Glutamatergic neuron (in vitro differentiated cells): ENCODE measurements at regions not wholly inside any gene's neighbourhood (a gene's known extent, or its start where the extent isn't known, plus 50 kb on each side); places are given as distances from the start of the nearest gene placed in this dataset.
"Not testable (repeated sequence)": the region's sequence is repeated elsewhere in the genome, so short reads cannot be mapped to it uniquely, and the experiment has no call there.

Experiments
- DNase-seq: peaks from one replicate; pipeline ENCODE4 v3.0.0; 2022
- H3K27ac Mint-ChIP-seq: one replicate; pipeline ENCODE4 v1.8.0; 2020; ENCODE audit warnings: mild to moderate bottlenecking, mixed read lengths, inconsistent platforms; ENCODE audit not compliant: unreplicated experiment
- H3K27me3 Mint-ChIP-seq: one replicate; pipeline ENCODE4 v1.8.0; 2020; ENCODE audit warnings: mild to moderate bottlenecking, moderate library complexity, mixed read lengths, inconsistent platforms; ENCODE audit not compliant: unreplicated experiment
- H3K36me3 Mint-ChIP-seq: one replicate; pipeline ENCODE4 v1.8.0; 2020; ENCODE audit warnings: mild to moderate bottlenecking, mixed read lengths, inconsistent platforms; ENCODE audit not compliant: unreplicated experiment
- H3K4me1 Mint-ChIP-seq: one replicate; pipeline ENCODE4 v1.8.0; 2020; ENCODE audit warnings: mild to moderate bottlenecking, low read depth, mixed read lengths, inconsistent platforms; ENCODE audit not compliant: unreplicated experiment
- H3K4me3 Mint-ChIP-seq: one replicate; pipeline ENCODE4 v1.8.0; 2020; ENCODE audit warnings: mild to moderate bottlenecking, mixed read lengths, inconsistent platforms; ENCODE audit not compliant: unreplicated experiment
- H3K9me3 Mint-ChIP-seq: one replicate; pipeline ENCODE4 v1.8.0; 2020; ENCODE audit warnings: mild to moderate bottlenecking, moderate library complexity, mixed read lengths, inconsistent platforms; ENCODE audit not compliant: unreplicated experiment
- TF ChIP-seq, protein P1 (sequence below): fragments of 200-600 bp; sonication (generic); IDR thresholded peaks from one replicate; pipeline ENCODE4 v1.5.0; 2021; ENCODE audit not compliant: partially characterized antibody, unreplicated experiment

DNA sequence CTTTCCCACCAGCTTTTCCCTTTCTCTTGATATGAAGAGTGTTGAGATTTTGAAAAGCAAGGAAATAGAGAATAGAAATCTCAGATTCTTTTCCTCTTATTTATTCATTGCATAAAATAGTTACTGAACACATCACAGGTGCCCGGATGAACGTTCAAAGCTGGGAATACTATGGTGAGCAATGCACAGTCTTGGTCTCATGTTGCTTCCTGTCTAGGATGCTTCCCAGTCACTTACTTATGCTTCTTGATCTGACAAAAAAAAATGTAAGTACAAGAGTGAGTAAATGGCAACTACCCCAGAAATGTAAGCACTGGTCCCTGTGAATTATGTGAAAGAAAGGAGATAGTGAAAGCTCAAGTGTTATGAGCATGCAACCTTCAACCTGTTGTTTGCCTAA is 153.5 kb upstream of the S1PR3 start:
- no peaks in the 10 kb centered on the region for H3K27me3 Mint-ChIP-seq

DNA sequence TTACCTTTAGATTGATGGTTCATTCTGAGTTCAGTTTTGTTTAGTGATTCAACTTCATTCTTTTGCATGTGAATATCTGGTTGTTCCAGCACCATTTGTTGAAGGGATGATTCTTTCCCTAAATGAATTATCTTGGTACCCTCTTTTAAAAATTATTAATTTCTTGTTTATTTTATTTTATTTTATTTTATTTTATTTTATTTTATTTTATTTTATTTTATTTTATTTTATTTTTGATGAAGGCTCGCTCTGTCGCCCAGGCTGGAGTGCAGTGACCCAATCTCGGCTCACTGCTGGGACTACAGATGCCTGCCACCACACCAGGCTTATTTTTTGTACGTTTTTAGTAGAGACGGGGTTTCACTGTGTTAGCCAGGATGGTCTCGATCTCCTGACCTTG is 141.4 kb upstream of the S1PR3 start:
- H3K9me3 Mint-ChIP-seq, H3K4me3 Mint-ChIP-seq, H3K4me1 Mint-ChIP-seq: not testable (repeated sequence)

More for the DNA sequence above, 153.5 kb upstream of the S1PR3 start:
- Mint-ChIP-seq H3K36me3 (peaks cover 4% of the 10 kb centered on the region), H3K4me3 (no peak overlapping the region), H3K27ac (no peak overlapping the region), H3K9me3 (no peaks in the 10 kb centered on the region), H3K4me1 (no peaks in the 10 kb centered on the region)
- DNase-seq = no peak
- TF ChIP-seq, protein P1, sequence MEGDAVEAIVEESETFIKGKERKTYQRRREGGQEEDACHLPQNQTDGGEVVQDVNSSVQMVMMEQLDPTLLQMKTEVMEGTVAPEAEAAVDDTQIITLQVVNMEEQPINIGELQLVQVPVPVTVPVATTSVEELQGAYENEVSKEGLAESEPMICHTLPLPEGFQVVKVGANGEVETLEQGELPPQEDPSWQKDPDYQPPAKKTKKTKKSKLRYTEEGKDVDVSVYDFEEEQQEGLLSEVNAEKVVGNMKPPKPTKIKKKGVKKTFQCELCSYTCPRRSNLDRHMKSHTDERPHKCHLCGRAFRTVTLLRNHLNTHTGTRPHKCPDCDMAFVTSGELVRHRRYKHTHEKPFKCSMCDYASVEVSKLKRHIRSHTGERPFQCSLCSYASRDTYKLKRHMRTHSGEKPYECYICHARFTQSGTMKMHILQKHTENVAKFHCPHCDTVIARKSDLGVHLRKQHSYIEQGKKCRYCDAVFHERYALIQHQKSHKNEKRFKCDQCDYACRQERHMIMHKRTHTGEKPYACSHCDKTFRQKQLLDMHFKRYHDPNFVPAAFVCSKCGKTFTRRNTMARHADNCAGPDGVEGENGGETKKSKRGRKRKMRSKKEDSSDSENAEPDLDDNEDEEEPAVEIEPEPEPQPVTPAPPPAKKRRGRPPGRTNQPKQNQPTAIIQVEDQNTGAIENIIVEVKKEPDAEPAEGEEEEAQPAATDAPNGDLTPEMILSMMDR = no peak

DNA sequence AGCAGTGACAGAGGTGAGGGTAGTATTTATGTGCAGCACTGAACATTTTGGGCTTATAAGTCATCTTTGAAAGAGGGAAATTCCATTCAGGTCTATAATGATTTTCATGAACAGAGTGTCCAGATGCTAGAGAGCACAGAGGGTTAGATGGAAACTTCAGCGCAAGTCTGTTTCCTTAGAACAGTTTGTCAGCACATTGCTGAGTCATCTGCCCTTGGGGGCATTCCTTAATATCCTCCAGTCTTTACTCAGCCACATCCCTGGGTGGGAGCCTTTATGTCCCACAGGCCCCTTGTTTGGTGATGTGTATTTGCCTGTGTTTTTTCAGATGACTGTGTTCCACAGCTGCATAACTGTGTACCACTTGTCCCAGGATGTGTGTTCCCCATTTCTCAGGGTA is 138.5 kb upstream of the S1PR3 start:
- Mint-ChIP-seq H3K27ac (no peak overlapping the region), H3K27me3 (no peaks in the 10 kb centered on the region), H3K36me3 (peaks cover 15% of the 10 kb centered on the region), H3K9me3 (peaks cover 5% of the 10 kb centered on the region), H3K4me3 (no peak overlapping the region), H3K4me1 (no peaks in the 10 kb centered on the region)
- no peak for DNase-seq
- TF ChIP-seq, protein P1 = no peak

More for the DNA sequence above, 141.4 kb upstream of the S1PR3 start:
- H3K27me3 Mint-ChIP-seq, H3K27ac Mint-ChIP-seq, DNase-seq, H3K36me3 Mint-ChIP-seq: not testable (repeated sequence)

DNA sequence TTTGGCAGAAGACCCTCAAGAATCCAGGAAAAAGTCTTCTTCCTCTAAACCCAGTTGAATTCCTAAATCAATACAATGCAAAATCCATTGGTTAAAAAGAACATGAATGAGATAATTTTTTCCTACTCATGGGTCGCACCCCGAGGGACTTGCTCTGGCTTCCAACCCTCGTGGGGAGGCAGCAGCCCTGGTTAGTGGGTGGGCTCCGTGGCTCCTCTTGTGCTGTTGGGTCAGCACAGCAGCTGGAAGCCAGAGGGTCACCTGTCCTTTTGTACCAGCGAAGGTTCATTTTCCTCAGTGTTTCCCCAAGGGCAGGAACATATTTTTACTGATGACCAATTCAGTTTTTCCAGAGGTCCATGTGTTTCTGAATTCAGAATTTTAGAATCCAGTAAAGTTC is 120.6 kb upstream of the S1PR3 start:
- TF ChIP-seq, protein P1 = no peak
- no peaks in the 10 kb centered on the region for H3K4me1 Mint-ChIP-seq
- peaks cover 2% of the 10 kb centered on the region for H3K9me3 Mint-ChIP-seq
- no peak overlapping the region for H3K4me3 Mint-ChIP-seq
- no peak for DNase-seq
- peaks cover 6% of the 10 kb centered on the region for H3K36me3 Mint-ChIP-seq
- no peaks in the 10 kb centered on the region for H3K27me3 Mint-ChIP-seq
- no peak overlapping the region for H3K27ac Mint-ChIP-seq

DNA sequence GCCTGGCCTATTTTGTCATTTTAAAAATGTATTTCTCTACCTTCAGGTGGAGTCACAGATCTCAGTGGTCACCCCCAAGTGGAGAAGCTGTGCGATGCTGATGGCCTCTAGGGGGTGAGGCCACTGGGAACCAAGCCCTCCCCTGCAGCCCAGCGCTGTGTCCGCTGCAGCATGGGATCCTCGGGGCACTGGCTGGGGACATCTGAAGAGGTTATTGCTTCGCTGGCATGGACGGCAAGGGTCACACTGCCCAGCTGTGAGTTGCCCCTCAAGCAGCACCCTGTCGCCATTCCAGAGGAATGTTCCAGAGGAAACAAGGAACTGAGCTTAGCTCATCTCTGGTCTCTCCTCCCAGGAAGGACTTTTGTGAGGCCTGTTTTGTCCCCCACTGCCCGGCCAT is 119.6 kb upstream of the S1PR3 start:
- H3K4me3 Mint-ChIP-seq = no peak overlapping the region
- no peak overlapping the region for H3K27ac Mint-ChIP-seq
- TF ChIP-seq, protein P1 = no peak
- peaks cover 2% of the 10 kb centered on the region for H3K9me3 Mint-ChIP-seq
- DNase-seq = no peak
- H3K36me3 Mint-ChIP-seq = peaks cover 6% of the 10 kb centered on the region
- H3K27me3 Mint-ChIP-seq = no peaks in the 10 kb centered on the region
- H3K4me1 Mint-ChIP-seq = no peaks in the 10 kb centered on the region
